ENCODE measurements at regions not wholly inside any gene's neighbourhood (a gene's known extent, or its start where the extent isn't known, plus 50 kb on each side); places are given as distances from the start of the nearest gene placed in this dataset.

DNA sequence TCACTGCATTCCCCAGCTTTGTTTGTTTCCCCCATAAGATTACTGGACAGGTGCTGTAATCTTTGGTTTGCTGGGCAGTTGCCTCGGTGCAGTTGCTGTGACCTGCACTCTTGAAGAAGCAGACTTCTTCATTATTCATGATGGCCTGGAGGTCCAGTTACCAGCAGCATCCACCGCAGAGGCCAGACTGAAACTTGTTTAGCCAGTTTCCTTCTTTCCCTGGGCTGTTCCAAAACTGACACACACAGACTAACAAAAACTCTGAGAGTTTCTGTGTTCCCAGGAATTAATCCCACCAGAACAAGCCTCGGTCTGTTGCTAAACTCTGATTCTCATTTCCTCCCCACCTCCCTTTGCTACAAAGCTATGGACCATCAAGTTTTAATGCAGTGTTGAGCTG lies 144.1 kb downstream of the QRSL1 start:
- Mint-ChIP-seq H3K4me3 (no peak overlapping the region), H3K27me3 (ENCODE audit: low read depth) (no peaks in the 10 kb centered on the region), H3K27ac (peak overlapping the region in 1 of 3 experiments; percentile 36; a peak in 1 of 7 replicates), H3K4me1 (peaks cover 14% of the 10 kb centered on the region in 2 experiments), H3K36me3 (ENCODE audit: insufficient read depth in 1 of 3, low read depth in 3 of 3) (peaks cover 13 to 32% (median 17%) of the 10 kb centered on the region in 3 experiments), H3K9me3 (peaks cover 24 to 27% of the 10 kb centered on the region in 2 experiments)
- Histone ChIP-seq H4K5ac (ENCODE audit: insufficient read length, low read depth, low read length) (no peak overlapping the region), H2BK12ac (ENCODE audit: insufficient read length, low read depth, low read length) (no peak overlapping the region), H3K79me1 (ENCODE audit: insufficient read depth, low read depth, low read length, poor library complexity, severe bottlenecking) (no peaks in the 10 kb centered on the region), H3K18ac (ENCODE audit: insufficient read length, low read depth, low read length) (no peak overlapping the region), H4K20me1 (ENCODE audit: control insufficient read depth, insufficient read depth, insufficient read length) (no peaks in the 10 kb centered on the region), H3K9ac (ENCODE audit: extremely low read depth, insufficient read length, low read length) (no peak overlapping the region), H2AFZ (ENCODE audit: low read length) (no peak overlapping the region), H2BK120ac (ENCODE audit: low read depth, low read length, poor library complexity, severe bottlenecking) (no peak overlapping the region), H2BK20ac (ENCODE audit: low read depth, low read length, poor library complexity, severe bottlenecking) (no peak overlapping the region), H2BK15ac (ENCODE audit: low read depth, low read length) (no peak overlapping the region), H3T11ph (ENCODE audit: low read length) (no peak overlapping the region), H4K91ac (ENCODE audit: insufficient read length, low read depth, low read length) (no peak overlapping the region), H3K79me2 (ENCODE audit: insufficient read depth, low read length) (no peaks in the 10 kb centered on the region), H2AK5ac (ENCODE audit: insufficient read length, low read length) (no peak overlapping the region), H3K4me1 (ENCODE audit: insufficient read depth, low read length) (peaks cover 2% of the 10 kb centered on the region; the same call in 1 of the 2 replicates), H3K4ac (ENCODE audit: low read depth, low read length) (no peak overlapping the region), H2BK5ac (ENCODE audit: insufficient read length, low read length) (no peak overlapping the region), H3K23ac (ENCODE audit: insufficient read length, low read depth, low read length) (no peak overlapping the region), H3K27me3 (ENCODE audit: insufficient read depth, low read length) (no peaks in the 10 kb centered on the region), H3K4me2 (ENCODE audit: insufficient read depth, insufficient read length, low read length) (no peak overlapping the region), H3K56ac (ENCODE audit: insufficient read length, low read depth, low read length) (no peak overlapping the region), H3K23me2 (ENCODE audit: insufficient read length, low read depth, low read length, poor library complexity, severe bottlenecking) (no peaks in the 10 kb centered on the region), H4K8ac (replicated peaks; ENCODE audit: insufficient read length, low read depth, low read length) (no peak overlapping the region), H3K14ac (ENCODE audit: insufficient read depth, low read length) (no peak overlapping the region), H3K27ac (ENCODE audit: insufficient read length, low read depth, low read length) (no peak overlapping the region), H3K9me3 (ENCODE audit: control insufficient read depth, low read depth, low read length) (peaks cover 12% of the 10 kb centered on the region)
- WGBS (ENCODE audit: extremely low coverage, insufficient read length, low lambda C conversion rate) = no CpG with 5 or more reads among the region's 3 CpGs
- DNase-seq = no peak
- TF ChIP-seq, protein P1, sequence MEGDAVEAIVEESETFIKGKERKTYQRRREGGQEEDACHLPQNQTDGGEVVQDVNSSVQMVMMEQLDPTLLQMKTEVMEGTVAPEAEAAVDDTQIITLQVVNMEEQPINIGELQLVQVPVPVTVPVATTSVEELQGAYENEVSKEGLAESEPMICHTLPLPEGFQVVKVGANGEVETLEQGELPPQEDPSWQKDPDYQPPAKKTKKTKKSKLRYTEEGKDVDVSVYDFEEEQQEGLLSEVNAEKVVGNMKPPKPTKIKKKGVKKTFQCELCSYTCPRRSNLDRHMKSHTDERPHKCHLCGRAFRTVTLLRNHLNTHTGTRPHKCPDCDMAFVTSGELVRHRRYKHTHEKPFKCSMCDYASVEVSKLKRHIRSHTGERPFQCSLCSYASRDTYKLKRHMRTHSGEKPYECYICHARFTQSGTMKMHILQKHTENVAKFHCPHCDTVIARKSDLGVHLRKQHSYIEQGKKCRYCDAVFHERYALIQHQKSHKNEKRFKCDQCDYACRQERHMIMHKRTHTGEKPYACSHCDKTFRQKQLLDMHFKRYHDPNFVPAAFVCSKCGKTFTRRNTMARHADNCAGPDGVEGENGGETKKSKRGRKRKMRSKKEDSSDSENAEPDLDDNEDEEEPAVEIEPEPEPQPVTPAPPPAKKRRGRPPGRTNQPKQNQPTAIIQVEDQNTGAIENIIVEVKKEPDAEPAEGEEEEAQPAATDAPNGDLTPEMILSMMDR (conservative IDR thresholded peaks at IDR 0.05) = no peak

Data from H9 (cell line).